Esophagus squamous epithelium (tissue), 4 donors: ENCODE measurements at regions not wholly inside any gene's neighbourhood (a gene's known extent, or its start where the extent isn't known, plus 50 kb on each side); places are given as distances from the start of the nearest gene placed in this dataset.

Source experiments
- CTCF ChIP-seq, 6 experiments: fragments of 450-650 bp in 4 of 6; fragments of 200-600 bp in 2 of 6; sonication (generic) in 2 of 6; IDR thresholded peaks; one replicate each; pipeline ENCODE4 v1.5.1; 2016 to 2019; ENCODE audit warnings: antibody characterized with exemption in 6 of 6, mild to moderate bottlenecking in 4 of 6, moderate library complexity in 4 of 6
- POLR2A ChIP-seq, 4 donors: fragments of 450-650 bp; IDR thresholded peaks; one replicate each; pipeline ENCODE4 v1.6.1; 2017; ENCODE audit warnings: antibody characterized with exemption in 4 of 4, mild to moderate bottlenecking in 4 of 4, moderate library complexity in 3 of 4

- TF ChIP-seq CTCF (IDR thresholded peaks at IDR 0.05) (no peak), POLR2A (IDR thresholded peaks at IDR 0.05) (no peak)
Measured at GRCh38 chr10:83199374-83199773, 939.9 kb upstream of the GHITM start.
